MM.1S (cell line): ENCODE measurements at regions not wholly inside any gene's neighbourhood (a gene's known extent, or its start where the extent isn't known, plus 50 kb on each side); places are given as distances from the start of the nearest gene placed in this dataset.

Experiments
- EZH2 ChIP-seq: fragments of 300-600 bp; sonication (generic); optimal IDR thresholded peaks from 2 replicates; pipeline ENCODE3; 2017; ENCODE audit warnings: low read depth, mild to moderate bottlenecking, antibody characterized with exemption, low read length, mixed read lengths
- TF ChIP-seq, protein P1 (sequence below): fragments of 300-600 bp; sonication (generic); IDR thresholded peaks from 2 replicates; pipeline ENCODE4 v1.5.1; 2016; ENCODE audit warnings: antibody characterized with exemption, low read length, mixed read lengths

DNA sequence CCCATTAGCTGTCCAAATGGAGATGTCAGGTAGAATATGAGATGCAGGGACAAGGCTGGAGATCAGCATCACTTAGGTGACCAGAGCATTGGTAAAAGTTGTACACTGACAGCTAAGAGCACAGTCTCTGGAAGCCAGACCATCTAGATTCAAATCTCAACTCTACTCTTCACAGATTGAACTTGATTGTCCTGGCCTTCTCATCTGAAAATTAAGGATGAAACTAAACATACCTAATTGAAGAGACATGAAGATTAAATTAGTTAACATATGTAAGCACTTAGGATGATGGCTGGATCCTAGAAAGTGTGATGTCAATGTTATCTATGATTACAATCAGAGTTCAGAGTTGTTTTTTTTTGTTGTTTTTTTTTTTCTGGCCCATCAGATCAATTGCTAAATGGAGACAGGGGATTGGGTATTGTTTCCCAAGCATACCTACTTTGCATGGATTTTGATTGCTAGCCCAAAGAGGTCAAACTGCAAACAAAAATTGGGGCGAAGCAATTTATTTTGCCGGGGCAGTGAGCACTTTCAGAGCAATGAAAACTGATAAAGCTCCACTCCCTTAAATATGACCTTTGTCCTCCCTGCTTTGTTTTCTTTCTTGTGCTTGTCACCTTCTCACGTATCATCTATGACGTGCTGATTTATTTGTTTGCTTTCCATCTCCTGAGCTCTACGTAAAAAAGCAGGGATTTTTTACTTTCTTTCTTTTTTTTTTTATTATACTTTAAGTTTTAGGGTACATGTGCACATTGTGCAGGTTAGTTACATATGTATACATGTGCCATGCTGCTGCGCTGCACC, 217.6 kb upstream of the CPHXL start:
- TF ChIP-seq, protein P1, sequence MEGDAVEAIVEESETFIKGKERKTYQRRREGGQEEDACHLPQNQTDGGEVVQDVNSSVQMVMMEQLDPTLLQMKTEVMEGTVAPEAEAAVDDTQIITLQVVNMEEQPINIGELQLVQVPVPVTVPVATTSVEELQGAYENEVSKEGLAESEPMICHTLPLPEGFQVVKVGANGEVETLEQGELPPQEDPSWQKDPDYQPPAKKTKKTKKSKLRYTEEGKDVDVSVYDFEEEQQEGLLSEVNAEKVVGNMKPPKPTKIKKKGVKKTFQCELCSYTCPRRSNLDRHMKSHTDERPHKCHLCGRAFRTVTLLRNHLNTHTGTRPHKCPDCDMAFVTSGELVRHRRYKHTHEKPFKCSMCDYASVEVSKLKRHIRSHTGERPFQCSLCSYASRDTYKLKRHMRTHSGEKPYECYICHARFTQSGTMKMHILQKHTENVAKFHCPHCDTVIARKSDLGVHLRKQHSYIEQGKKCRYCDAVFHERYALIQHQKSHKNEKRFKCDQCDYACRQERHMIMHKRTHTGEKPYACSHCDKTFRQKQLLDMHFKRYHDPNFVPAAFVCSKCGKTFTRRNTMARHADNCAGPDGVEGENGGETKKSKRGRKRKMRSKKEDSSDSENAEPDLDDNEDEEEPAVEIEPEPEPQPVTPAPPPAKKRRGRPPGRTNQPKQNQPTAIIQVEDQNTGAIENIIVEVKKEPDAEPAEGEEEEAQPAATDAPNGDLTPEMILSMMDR = no peak
- TF ChIP-seq EZH2 = no peak
